ENCODE measurements at regions not wholly inside any gene's neighbourhood (a gene's known extent, or its start where the extent isn't known, plus 50 kb on each side); places are given as distances from the start of the nearest gene placed in this dataset.

- Histone ChIP-seq H3K36me3 (replicated peaks in 1 of 2) (no peaks in the 10 kb centered on the region), H3K9me3 (replicated peaks in 1 of 3) (no peaks in the 10 kb centered on the region), H3K27ac (no peak overlapping the region), H3K4me3 (no peak overlapping the region), H3K27me3 (no peaks in the 10 kb centered on the region), H3K4me1 (replicated peaks in 1 of 2) (no peaks in the 10 kb centered on the region)
- intact Hi-C loops (cut with DNase I): no loop called here
- DNase-seq: no peak
- TF ChIP-seq, protein P1, sequence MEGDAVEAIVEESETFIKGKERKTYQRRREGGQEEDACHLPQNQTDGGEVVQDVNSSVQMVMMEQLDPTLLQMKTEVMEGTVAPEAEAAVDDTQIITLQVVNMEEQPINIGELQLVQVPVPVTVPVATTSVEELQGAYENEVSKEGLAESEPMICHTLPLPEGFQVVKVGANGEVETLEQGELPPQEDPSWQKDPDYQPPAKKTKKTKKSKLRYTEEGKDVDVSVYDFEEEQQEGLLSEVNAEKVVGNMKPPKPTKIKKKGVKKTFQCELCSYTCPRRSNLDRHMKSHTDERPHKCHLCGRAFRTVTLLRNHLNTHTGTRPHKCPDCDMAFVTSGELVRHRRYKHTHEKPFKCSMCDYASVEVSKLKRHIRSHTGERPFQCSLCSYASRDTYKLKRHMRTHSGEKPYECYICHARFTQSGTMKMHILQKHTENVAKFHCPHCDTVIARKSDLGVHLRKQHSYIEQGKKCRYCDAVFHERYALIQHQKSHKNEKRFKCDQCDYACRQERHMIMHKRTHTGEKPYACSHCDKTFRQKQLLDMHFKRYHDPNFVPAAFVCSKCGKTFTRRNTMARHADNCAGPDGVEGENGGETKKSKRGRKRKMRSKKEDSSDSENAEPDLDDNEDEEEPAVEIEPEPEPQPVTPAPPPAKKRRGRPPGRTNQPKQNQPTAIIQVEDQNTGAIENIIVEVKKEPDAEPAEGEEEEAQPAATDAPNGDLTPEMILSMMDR (IDR thresholded peaks at IDR 0.05): no peak
- TF ChIP-seq POLR2A (IDR thresholded peaks at IDR 0.05): no peak
Measured at GRCh38 chr4:153906231-153906630, 117.3 kb upstream of the SFRP2 start.

DNA sequence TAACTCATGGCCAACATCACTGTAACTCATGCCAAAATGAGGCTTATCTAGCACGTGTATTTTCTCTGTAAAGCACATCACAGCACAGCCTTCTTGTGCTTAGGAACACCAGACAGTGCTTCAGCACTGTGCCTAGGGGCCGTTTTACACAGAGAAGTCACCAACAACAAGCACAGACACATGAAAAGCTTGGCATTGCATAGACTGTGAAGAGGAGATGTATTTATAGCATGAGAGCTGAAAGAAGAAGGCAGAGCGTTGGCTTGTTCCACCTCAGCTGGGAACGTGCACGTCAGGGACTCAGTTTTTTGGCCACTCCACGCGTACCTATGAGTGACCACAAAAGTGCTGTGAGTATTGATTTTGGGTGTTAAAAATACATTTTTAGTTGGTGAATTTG lies 116.3 kb upstream of the SFRP2 start:
- WGBS, 4 donors: 74 to 82% (median 76%) methylated on average over 7 of the region's 7 CpGs

DNA sequence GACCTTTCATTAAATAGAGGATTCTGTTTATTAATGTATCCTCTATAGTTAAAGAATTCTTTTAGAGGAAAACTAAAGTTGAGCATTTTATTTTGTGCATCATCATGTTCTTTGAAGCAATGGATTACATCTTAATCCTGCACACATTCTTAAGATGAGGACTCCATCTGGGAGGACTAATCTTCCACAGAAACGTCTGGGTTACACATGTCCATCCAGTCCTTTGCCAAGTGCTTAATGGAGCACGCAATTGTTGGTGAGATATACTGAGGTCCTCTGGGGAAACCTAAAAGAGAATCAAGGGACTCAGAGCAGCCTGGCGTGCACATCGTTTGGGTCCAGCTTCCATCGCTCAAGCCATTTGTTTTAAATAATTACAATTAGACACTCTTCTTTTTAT lies 115.1 kb upstream of the SFRP2 start:
- TF ChIP-seq, protein P1 (IDR thresholded peaks at IDR 0.05): no peak
- TF ChIP-seq POLR2A (IDR thresholded peaks at IDR 0.05): no peak
- Histone ChIP-seq H3K36me3 (replicated peaks in 1 of 2) (no peaks in the 10 kb centered on the region), H3K4me3 (no peak overlapping the region), H3K9me3 (replicated peaks in 1 of 3) (no peaks in the 10 kb centered on the region), H3K4me1 (replicated peaks in 1 of 2) (no peaks in the 10 kb centered on the region), H3K27me3 (no peaks in the 10 kb centered on the region), H3K27ac (no peak overlapping the region)
- no peak for DNase-seq
- WGBS, 4 donors: 65 to 78% (median 75%) methylated on average over 5 of the region's 5 CpGs
- intact Hi-C loops (cut with DNase I): no loop called here

More for the DNA sequence above, 116.3 kb upstream of the SFRP2 start:
- no peak for DNase-seq
- no peaks in the 10 kb centered on the region for H3K9me3 ChIP-seq (replicated peaks in 1 of 3)
- no peak overlapping the region for H3K27ac ChIP-seq
- H3K4me3 ChIP-seq: no peak overlapping the region
- no peaks in the 10 kb centered on the region for H3K36me3 ChIP-seq (replicated peaks in 1 of 2)
- TF ChIP-seq, protein P1 (IDR thresholded peaks at IDR 0.05): no peak
- no peak for TF ChIP-seq POLR2A (IDR thresholded peaks at IDR 0.05)
- no peaks in the 10 kb centered on the region for H3K27me3 ChIP-seq
- intact Hi-C loops (cut with DNase I): no loop called here
- H3K4me1 ChIP-seq (replicated peaks in 1 of 2): no peaks in the 10 kb centered on the region

DNA sequence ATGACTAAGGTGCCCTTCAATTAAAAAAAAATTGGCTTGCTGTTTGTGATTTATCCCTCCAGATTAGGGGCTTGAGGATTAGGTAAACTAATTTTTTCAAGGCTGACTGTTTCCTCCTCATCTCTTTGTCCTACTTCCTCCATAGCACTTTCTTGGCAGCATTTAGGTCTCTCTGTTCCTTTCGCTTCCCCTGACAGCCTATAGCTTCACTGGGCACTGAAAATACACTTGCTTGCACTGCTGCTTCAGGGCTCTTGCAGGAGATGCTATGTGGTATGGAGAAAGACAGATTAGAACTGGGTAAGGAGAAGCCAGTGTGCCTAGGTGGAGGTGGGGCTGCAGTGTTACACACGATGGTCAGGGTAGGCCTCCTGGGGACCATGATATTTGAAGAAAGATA lies 112.3 kb upstream of the SFRP2 start:
- Histone ChIP-seq H3K27ac (no peak overlapping the region), H3K36me3 (replicated peaks in 1 of 2) (no peaks in the 10 kb centered on the region), H3K9me3 (replicated peaks in 1 of 3) (no peaks in the 10 kb centered on the region), H3K4me3 (no peak overlapping the region), H3K4me1 (replicated peaks in 1 of 2) (no peaks in the 10 kb centered on the region), H3K27me3 (no peaks in the 10 kb centered on the region)
- 55 to 77% (median 68%) methylated on average over 2 of the region's 2 CpGs for WGBS, 4 donors
- no peak for TF ChIP-seq POLR2A (IDR thresholded peaks at IDR 0.05)
- TF ChIP-seq, protein P1 (IDR thresholded peaks at IDR 0.05): no peak
- no peak for DNase-seq
- intact Hi-C loops (cut with DNase I): no loop called here
